B cell (primary cell): ENCODE measurements at regions not wholly inside any gene's neighbourhood (a gene's known extent, or its start where the extent isn't known, plus 50 kb on each side); places are given as distances from the start of the nearest gene placed in this dataset.

ENCODE experiments used
- ATAC-seq: fragments of 200-7000 bp; cut with Tn5 transposase; one replicate; pipeline ENCODE4 v1.10.0; 2021; ENCODE audit warnings: low read depth, mild to moderate bottlenecking, moderate number of reproducible peaks, moderate library complexity
- CTCF ChIA-PET: fragments of 350-600 bp; sonication (Branson Sonifier 250); formaldehyde crosslinking; loops from one replicate; lab custom pipeline; 2021; ENCODE audit warnings: antibody characterized with exemption, inconsistent platforms; lab: Charles Lee
- POLR2A ChIA-PET: fragments of 350-600 bp; sonication (Branson Sonifier 250); formaldehyde crosslinking; loops from one replicate; lab custom pipeline; 2021; ENCODE audit warnings: antibody characterized with exemption; lab: Charles Lee
- DNase-seq: peaks from one replicate; pipeline ENCODE4 v3.0.0; 2013
- H2AFZ ChIP-seq: 2 replicates; pipeline ENCODE4 v1.6.1; 2012; ENCODE audit warnings: mild to moderate bottlenecking, low read depth, low read length; ENCODE audit not compliant: insufficient read depth, poor library complexity, severe bottlenecking
- H3K27ac ChIP-seq, 2 donors: 1 replicate in 1 of 2; 2 replicates in 1 of 2; pipeline ENCODE4 v1.5.1; 2012 to 2013; ENCODE audit warnings: low read length in 2 of 2, mild to moderate bottlenecking in 2 of 2, moderate library complexity in 1 of 2
- H3K27me3 ChIP-seq, 4 experiments: fragments of 200-600 bp in 1 of 4; sonication (generic) in 1 of 4; replicated peaks in 1 of 4; 1 replicate in 2 of 4; 2 replicates in 2 of 4; pipeline versions ENCODE4 v1.6.1 to v1.7.0; 2013 to 2016; ENCODE audit warnings: low read length in 3 of 4, mild to moderate bottlenecking in 2 of 4, mixed read lengths in 1 of 4, moderate library complexity in 1 of 4; ENCODE audit not compliant: insufficient read depth in 4 of 4, control insufficient read depth in 3 of 4; ENCODE audit errors: control extremely low read depth in 1 of 4
- H3K36me3 ChIP-seq, 2 experiments: replicated peaks in 1 of 2; 1 replicate in 1 of 2; 2 replicates in 1 of 2; pipeline versions ENCODE4 v1.6.1 to v1.7.1; 2013; ENCODE audit warnings: low read length in 1 of 2; ENCODE audit not compliant: insufficient read depth in 2 of 2, control insufficient read depth in 1 of 2; ENCODE audit errors: control extremely low read depth in 1 of 2, extremely low read depth in 1 of 2
- H3K4me1 ChIP-seq, 2 donors: fragments of 200-600 bp in 1 of 2; sonication (generic) in 1 of 2; 1 replicate in 1 of 2; 2 replicates in 1 of 2; pipeline versions ENCODE4 v1.5.1 to v1.6.1; 2013 to 2017; ENCODE audit warnings: low read length in 2 of 2; ENCODE audit not compliant: control insufficient read depth in 2 of 2, insufficient read depth in 2 of 2
- H3K4me2 ChIP-seq: replicated peaks from 2 replicates; pipeline ENCODE3; 2012; ENCODE audit warnings: mild to moderate bottlenecking, low read depth, low read length; ENCODE audit not compliant: poor library complexity, severe bottlenecking
- H3K4me3 ChIP-seq, 5 experiments: fragments of 200-600 bp in 1 of 5; sonication (generic) in 1 of 5; 1 replicate in 3 of 5; 2 replicates in 2 of 5; pipeline versions ENCODE4 v1.5.1 to v1.7.0; 2011 to 2016; ENCODE audit warnings: low read length in 4 of 5, mild to moderate bottlenecking in 4 of 5, low read depth in 2 of 5, control low read depth in 1 of 5, moderate library complexity in 1 of 5; ENCODE audit not compliant: insufficient read depth in 1 of 5; ENCODE audit errors: control extremely low read depth in 1 of 5, extremely low read depth in 1 of 5
- H3K79me2 ChIP-seq: fragments of 200-600 bp; sonication (generic); one replicate; pipeline ENCODE4 v1.6.0; 2016; ENCODE audit warnings: low read length; ENCODE audit not compliant: control insufficient read depth, insufficient read depth
- H3K9ac ChIP-seq: fragments of 200-600 bp; sonication (generic); 2 replicates; pipeline ENCODE4 v1.6.1; 2017; ENCODE audit warnings: mild to moderate bottlenecking, low read length, moderate library complexity
- H3K9me3 ChIP-seq, 3 donors: one replicate each; pipeline versions ENCODE4 v1.6.1 to v1.7.1; 2013; ENCODE audit warnings: low read length in 2 of 3; ENCODE audit not compliant: control insufficient read depth in 2 of 3, insufficient read depth in 1 of 3; ENCODE audit errors: control extremely low read depth in 1 of 3
- H4K20me1 ChIP-seq: 2 replicates; pipeline ENCODE4 v1.6.0; 2012; ENCODE audit warnings: mild to moderate bottlenecking, low read length; ENCODE audit not compliant: insufficient read depth, control insufficient read depth, poor library complexity, severe bottlenecking
- H3K27ac Mint-ChIP-seq: one replicate; pipeline ENCODE4 v1.8.0; 2021; ENCODE audit warnings: mixed read lengths
- H3K27me3 Mint-ChIP-seq: one replicate; pipeline ENCODE4 v1.8.0; 2021; ENCODE audit warnings: mixed read lengths
- H3K4me1 Mint-ChIP-seq: one replicate; pipeline ENCODE4 v1.8.0; 2021; ENCODE audit warnings: mixed read lengths
- H3K4me3 Mint-ChIP-seq: one replicate; pipeline ENCODE4 v1.8.0; 2021; ENCODE audit warnings: mixed read lengths
- H3K9me3 Mint-ChIP-seq: one replicate; pipeline ENCODE4 v1.8.0; 2022; ENCODE audit warnings: mixed read lengths; ENCODE audit not compliant: insufficient read depth
- CTCF ChIP-seq: fragments of 200-600 bp; IDR thresholded peaks from one replicate; pipeline ENCODE4 v1.8.0; 2022; ENCODE audit warnings: antibody characterized with exemption, mild to moderate bottlenecking
- EZH2 ChIP-seq: IDR thresholded peaks from 2 replicates; pipeline ENCODE4 v1.6.1; 2012; ENCODE audit warnings: borderline replicate concordance, low read depth, mild to moderate bottlenecking, moderate library complexity, low read length; ENCODE audit not compliant: insufficient read depth, poor library complexity, severe bottlenecking
- WGBS: methylation state at CpG from one replicate; pipeline ENCODE4 v1.1.5; 2013; ENCODE audit warnings: missing lambda C conversion rate; ENCODE audit not compliant: insufficient coverage; 5-methylcytosine and 5-hydroxymethylcytosine counted together
- intact Hi-C: fragments of 100-400 bp; cut with micrococcal nuclease; formaldehyde crosslinking; loops from one replicate; pipeline ENCODE4 v1.10.0; 2022

- H3K4me3 Mint-ChIP-seq = no peak overlapping the region
- no peaks in the 10 kb centered on the region for H3K9me3 Mint-ChIP-seq
- Histone ChIP-seq H4K20me1 (no peaks in the 10 kb centered on the region), H3K9me3 (peaks cover 0 to 3% (median 0%) of the 10 kb centered on the region in 3 donors), H3K27me3 (no peaks in the 10 kb centered on the region), H3K36me3 (no peaks in the 10 kb centered on the region), H2AFZ (no peak overlapping the region), H3K4me3 (no peak overlapping the region), H3K9ac (no peak overlapping the region), H3K27ac (no peak overlapping the region), H3K4me1 (no peaks in the 10 kb centered on the region), H3K79me2 (no peaks in the 10 kb centered on the region), H3K4me2 (no peak overlapping the region)
- ATAC-seq = no peak
- ChIA-PET CTCF (no interaction called here), POLR2A (no interaction called here)
- H3K4me1 Mint-ChIP-seq = no peaks in the 10 kb centered on the region
- no CpG with 5 or more reads among the region's 2 CpGs for WGBS
- H3K27ac Mint-ChIP-seq = no peak overlapping the region
- no peak for TF ChIP-seq EZH2
- TF ChIP-seq CTCF = no peak
- DNase-seq = no peak
- intact Hi-C loops = no loop called here
- no peaks in the 10 kb centered on the region for H3K27me3 Mint-ChIP-seq
Observed at GRCh38 chr14:85752175-85752574, 222.2 kb downstream of the FLRT2 start.

GRCh38 chr14:85744573-85744972, 214.6 kb downstream of the FLRT2 start:
- Histone ChIP-seq H3K9me3 (no peaks in the 10 kb centered on the region), H3K9ac (no peak overlapping the region), H3K4me1 (no peaks in the 10 kb centered on the region), H3K27ac (no peak overlapping the region), H3K4me2 (no peak overlapping the region), H3K79me2 (no peaks in the 10 kb centered on the region), H2AFZ (no peak overlapping the region), H3K36me3 (no peaks in the 10 kb centered on the region), H4K20me1 (no peaks in the 10 kb centered on the region), H3K27me3 (no peaks in the 10 kb centered on the region), H3K4me3 (no peak overlapping the region)
- H3K9me3 Mint-ChIP-seq = no peaks in the 10 kb centered on the region
- TF ChIP-seq CTCF (no peak), EZH2 (no peak)
- H3K4me3 Mint-ChIP-seq = no peak overlapping the region
- ATAC-seq (no peak), DNase-seq (no peak)
- intact Hi-C loops = no loop called here
- CTCF ChIA-PET = no interaction called here
- WGBS = 96% methylated on average over 4 of the region's 4 CpGs
- H3K27ac Mint-ChIP-seq = no peak overlapping the region
- POLR2A ChIA-PET = no interaction called here
- H3K27me3 Mint-ChIP-seq = no peaks in the 10 kb centered on the region
- no peaks in the 10 kb centered on the region for H3K4me1 Mint-ChIP-seq
